Suprapubic skin (tissue), 3 donors: ENCODE measurements at regions not wholly inside any gene's neighbourhood (a gene's known extent, or its start where the extent isn't known, plus 50 kb on each side); places are given as distances from the start of the nearest gene placed in this dataset.

Source experiments
- CTCF ChIP-seq, 2 donors: fragments of 200-600 bp in 1 of 2; fragments of 450-650 bp in 1 of 2; sonication (generic) in 1 of 2; IDR thresholded peaks; one replicate each; pipeline ENCODE4 v1.5.1; 2016 to 2019; ENCODE audit warnings: antibody characterized with exemption in 2 of 2, mild to moderate bottlenecking in 1 of 2, moderate library complexity in 1 of 2
- POLR2AphosphoS5 ChIP-seq, 3 donors: sonication (generic); formaldehyde crosslinking; IDR thresholded peaks; one replicate each; pipeline ENCODE4 v1.6.1; 2017; ENCODE audit warnings: antibody characterized with exemption in 3 of 3

GRCh38 chr22:48863965-48864528, 963.6 kb downstream of the BRD1 start:
- no peak for TF ChIP-seq CTCF (IDR thresholded peaks at IDR 0.05)
- TF ChIP-seq POLR2AphosphoS5 (IDR thresholded peaks at IDR 0.05): no peak
